ENCODE measurements at regions not wholly inside any gene's neighbourhood (a gene's known extent, or its start where the extent isn't known, plus 50 kb on each side); places are given as distances from the start of the nearest gene placed in this dataset.
A peak's percentile ranks its signal among the peaks of the same experiment; 100 is the strongest.
"Not testable (repeated sequence)": the region's sequence is repeated elsewhere in the genome, so short reads cannot be mapped to it uniquely, and the experiment has no call there.

DNA sequence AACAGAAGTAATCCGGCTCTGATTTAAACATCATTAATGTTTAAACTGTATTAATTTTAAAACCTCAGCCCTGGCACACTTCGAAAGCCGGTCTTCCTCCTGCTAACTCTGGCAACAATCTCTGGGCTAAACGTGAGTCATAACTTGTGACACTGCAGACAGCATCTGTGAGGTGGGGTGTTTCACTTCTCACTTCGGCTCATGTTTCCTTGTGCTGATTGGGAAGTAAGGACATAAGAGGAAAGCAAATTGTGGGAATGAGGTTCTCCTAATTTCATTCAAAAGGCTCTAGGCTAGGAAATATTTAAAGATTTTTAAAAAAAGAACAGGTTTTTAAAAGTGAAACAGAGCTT, 139.9 kb upstream of the USP9X start:
- peak in 8 of 58 donors; percentile 0 to 26 (median 4) for DNase-seq

DNA sequence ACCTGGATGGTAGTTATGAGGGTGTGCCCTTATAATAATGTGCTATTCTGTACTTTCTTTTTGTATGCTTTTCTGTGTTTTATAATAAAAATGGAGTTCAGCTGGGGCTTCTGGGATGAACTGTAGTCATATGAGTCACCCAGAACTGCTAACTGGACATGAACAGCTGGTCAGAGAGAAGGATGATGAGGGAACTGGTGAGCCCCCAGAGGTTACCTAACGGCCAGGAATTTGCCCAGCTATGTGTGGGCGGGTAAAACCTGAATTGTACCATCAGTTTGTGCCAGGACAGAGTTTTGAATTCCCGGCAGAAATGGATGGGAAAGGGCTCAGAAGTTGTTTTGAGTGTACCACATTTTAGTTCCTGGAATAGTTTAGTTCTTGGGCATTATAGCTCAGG, 138.0 kb upstream of the USP9X start:
- DNase-seq: no peak

DNA sequence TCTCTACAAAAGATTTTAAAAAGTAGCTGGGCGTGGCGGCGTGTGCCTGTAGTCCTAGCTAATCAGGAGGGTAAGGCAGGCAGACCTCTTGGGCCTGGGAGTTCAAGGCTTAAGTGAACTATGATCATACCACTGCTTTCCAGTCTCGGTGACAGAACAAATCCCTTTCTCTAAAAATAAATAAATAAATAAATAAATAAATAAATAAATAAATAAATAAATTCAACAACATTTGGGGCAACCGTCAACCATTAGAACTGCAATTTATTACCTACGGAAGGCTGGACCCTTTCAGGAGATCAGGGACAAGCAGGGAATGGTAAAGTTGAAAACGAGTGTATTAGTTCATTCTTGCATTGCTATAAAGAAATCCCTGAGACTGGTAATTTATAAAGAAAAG, 136.2 kb upstream of the USP9X start:
- DNase-seq: no peak

DNA sequence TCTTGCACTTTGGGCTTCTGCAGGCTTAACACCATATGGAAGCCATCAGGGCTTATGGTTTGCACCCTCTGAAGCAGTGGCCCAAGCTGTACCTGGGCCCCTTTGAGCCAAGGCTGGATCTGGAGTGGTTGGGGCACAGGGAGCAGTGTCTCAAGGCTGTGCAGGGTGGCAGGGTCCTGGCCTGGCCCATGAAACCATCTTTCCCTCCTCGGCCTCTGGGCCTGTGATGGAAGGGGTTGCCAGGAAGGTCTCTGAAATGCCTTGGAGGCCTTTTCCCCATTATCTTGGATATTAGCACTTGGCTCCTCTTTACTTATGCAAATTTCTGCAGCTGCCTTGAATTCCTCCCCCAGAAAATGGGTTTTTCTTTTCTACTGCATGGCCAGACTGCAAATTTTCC, 134.7 kb upstream of the USP9X start:
- DNase-seq: no peak

DNA sequence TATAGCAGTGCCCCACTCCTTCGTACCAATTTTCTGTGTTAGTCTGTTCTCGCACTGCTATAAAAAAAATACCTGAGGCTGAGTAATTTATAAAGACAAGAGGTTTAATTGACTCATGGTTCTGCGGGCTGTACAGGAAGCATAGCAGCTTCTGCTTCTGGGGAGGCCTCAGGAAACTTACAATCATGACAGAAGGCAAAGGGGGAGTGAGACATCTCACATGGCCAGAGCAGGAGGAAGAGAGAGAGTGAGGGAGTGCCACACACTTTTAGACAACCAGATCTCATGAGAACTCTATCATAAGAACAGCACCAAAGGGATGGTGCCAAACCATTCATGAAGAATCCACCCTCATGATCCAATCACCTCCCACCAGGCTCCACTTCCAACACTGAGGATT, 133.8 kb upstream of the USP9X start:
- DNase-seq: not testable (repeated sequence)

DNA sequence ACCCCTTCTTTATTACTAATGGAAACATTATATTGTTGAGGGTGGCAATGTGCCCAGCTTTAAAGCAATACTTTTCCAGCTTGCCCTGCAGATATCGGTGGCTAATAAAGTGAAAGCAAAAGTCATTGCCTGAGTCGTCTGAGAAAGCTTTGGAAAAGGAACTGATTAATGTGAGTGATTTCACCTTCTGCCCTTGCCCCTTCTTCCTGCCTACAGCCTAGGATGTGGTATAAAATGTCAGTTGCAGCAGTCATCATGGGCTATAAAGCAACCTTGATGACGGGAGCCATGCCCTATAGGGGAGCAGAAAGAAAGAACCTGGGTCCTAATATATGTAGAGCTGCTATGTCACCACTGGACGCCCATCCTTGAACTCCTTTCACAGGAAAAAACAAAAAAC, 132.4 kb upstream of the USP9X start:
- DNase-seq: no peak

DNA sequence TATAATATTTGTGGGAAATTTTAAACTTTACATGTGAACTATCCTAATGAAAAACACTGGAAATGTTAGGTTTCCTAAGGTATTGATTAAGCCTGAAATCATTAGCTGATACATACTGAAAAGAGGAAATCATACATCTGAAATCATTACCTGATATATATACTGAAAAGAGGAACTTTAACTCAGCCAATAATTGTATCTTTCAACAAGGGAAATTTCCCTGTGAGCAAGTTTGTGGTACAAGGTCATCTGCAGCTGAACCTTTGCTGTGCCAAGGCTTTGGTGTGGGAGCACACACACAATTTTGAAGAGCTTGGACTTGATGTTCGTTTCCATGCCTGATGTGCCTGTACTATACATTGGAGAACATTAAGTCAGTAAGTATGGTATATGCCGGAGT, 131.9 kb upstream of the USP9X start:
- no peak for DNase-seq

DNA sequence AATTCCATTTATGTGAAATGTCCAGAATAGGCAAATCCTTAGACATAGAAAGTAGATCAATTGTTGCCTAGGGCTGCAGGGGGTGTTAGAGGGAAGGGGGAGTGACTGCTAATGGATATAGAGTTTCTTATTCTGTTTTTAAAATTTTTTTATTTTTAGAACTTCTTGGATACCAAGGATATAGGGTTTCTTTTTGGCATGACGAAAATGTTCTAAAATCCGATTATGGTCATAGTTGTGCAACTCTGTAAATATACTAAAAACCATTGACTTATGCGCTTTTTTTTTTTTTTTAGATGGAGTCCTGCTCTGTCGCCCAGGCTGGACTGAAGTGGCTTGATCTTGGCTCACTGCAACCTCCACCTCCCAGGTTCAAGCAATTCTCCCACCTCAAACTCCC, 125.2 kb upstream of the USP9X start:
- no peak for DNase-seq

DNA sequence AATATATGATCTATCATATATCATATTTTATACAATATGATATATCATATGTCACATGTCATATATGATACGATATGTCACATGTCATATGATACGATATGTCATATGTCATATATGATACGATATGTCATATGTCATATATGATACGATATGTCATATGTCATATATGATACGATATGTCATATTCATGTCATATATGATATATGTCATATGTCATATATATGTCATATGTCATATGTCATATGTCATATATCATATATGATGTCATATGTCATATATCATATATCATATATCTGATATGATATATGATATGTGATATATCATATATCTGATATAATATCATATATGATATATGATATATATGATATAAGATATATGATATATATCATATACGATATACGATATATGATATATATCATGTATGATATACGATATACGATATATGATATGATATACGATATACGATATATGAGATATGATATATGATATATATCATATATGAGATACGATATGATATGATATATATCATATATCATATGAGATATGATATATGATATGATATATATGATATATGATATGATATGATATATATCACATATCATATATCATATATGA, 122.3 kb upstream of the USP9X start:
- no peak for DNase-seq

DNA sequence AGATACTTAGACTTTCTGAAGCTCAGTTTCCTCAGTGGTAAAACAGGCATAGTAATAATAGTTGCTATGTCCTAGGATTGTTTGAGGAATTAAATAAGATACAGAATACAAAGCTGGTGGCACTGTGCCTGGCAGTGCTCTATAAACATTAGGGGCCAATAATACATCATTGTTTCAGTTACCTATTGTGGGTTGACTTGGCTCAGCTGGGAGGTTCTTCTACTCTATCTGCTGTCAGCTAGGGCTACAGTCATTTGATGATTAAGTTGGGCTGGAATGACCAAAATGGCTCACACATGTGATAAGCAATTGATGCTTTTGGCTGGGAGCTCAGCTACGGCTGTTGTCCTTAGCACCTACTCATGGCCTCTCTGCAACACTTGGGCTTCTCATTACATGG, 121.2 kb upstream of the USP9X start:
- no peak for DNase-seq

DNA sequence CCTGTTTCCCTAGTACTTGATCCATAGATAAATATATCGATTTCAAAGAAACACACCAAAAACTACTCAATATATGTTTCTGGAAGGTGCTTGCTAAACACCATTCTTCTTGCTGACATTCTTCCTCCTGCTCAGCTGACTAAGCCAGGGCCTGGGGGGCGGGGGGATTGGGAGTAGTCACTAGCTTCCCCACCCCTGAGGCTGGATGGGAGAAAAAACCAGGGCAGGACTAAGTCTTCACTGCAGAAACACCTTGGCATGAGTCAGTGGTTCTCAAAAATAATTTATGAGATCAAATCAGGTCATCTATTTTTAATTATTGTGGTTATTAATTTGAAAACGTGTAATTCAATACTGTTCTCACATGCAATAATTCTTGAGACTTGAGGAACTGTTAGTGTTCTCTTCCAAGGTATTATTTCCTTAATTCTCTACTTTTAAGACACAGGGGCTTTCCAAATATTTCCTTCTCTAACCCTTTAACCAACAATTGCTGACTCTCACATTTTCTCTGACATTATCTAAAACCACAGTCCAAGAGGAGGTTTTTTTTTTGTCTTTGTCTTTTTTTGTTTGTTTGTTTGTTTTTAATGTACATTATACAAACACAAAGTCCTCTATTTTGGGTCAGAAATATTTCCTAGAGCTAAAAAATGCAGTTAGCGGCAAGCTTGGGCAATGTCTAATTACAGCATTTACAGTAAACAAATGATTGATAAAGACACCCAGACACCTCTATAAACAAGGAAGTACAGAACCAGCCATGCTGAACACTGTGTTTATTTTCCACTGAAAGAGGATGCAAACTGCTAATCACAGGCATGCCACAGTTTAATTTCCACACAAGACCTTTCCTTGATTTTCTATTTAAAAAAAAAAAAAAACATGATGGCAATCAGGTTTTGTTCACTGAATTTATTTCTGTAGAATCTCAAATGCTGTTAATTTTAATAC, 120.3 kb upstream of the USP9X start:
- no peak for DNase-seq

DNA sequence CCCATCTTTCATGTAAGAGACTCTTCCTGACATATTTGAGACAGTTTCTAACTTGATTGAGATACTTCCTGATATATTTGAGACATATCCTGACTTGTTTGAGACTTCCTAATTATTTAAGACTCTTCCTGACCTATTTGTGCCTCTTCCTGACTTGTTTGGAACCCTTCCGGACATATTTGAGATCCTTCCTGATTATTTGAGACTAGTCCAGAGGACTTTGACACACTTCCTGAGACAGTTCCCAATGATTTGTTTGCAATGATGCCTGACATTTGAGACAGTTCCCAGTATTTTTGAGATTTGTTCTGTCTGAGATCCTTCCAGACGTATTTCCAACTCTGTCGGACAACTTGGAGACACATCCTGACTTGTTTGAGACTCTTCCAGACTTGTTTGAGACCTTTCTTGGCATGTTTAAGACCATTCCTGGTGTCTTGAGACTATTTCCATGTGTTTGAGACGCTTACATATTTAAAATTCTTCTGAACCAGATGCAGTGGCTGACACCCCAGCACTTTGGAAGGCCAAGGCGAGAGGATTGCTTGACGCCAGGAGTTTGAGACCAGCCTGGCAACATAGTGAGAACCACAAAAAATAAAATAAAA, 118.9 kb upstream of the USP9X start:
- DNase-seq: no peak

DNA sequence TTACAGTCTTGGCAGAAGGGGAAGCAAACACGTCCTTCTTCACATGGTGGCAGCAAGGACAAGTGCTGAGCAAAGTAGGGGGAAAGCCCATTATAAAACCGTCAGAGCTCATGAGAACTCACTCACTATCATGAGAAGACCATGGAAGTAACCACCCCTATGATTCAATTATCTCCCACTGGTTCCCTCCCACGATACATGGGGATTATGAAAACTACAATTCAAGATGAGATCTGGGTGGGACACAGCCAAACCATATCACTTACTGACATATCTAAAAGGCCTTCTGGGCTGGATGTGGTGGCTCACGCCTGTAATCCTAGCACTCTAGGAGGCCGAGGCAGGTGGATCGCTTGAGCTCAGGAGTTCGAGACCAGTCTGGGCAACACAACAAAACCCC, 117.1 kb upstream of the USP9X start:
- no peak for DNase-seq

DNA sequence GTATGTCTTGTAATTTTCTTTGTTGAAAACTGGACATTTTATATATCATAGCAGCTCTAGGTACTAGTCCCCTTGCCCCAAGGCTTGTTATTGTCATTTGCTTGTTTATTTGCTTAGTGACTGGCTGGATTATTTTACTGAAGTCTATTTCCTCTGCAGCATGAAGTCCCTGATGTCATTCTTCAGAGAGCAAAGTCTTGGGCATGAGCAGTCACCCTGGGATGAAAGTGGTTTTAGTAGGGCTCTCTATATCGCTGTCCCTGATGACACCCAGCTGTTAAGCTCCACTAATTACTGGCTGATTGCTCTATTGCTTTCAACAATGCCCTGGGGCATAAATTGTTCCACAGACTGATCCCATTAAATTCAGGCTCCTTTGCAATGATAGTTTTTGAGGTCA, 113.5 kb upstream of the USP9X start:
- DNase-seq: no peak

DNA sequence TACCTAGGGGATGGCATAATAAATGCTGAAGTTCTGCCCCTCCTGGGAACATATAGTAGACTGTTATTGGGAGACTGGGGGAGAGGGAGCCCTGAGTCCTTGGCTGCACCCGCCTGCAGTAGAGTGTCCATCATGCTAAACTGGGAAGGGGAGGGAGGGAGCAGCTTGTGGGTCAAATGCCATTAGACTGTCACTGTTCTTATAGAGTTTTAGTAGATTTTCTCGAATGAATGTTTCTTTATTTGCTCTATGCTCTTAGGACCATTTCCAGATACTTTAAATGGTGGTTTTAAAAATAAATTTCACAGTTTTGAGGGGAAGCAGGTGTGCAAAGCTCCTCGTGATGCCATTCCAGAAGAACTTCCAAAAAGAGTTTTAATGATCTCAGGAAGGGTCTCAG, 111.6 kb upstream of the USP9X start:
- no peak for DNase-seq

DNA sequence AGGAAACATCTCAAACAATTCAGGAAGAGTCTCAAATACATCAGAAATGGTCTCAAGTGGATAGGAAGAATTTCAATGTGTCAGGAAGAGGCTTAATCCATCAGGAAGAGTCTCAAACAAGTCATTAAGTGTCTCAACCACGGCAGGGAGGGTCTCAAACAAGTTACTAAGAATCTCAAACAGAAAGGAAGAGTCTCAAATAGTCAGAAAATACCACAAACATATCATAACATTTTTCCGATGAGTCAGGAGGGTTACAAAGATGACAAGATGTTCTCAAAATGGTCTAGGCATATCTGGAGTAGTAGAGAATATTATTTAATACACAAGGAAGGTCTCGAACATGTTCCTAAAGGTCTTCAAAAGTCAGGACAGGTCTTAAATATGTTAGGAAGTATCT, 109.3 kb upstream of the USP9X start:
- DNase-seq: no peak

DNA sequence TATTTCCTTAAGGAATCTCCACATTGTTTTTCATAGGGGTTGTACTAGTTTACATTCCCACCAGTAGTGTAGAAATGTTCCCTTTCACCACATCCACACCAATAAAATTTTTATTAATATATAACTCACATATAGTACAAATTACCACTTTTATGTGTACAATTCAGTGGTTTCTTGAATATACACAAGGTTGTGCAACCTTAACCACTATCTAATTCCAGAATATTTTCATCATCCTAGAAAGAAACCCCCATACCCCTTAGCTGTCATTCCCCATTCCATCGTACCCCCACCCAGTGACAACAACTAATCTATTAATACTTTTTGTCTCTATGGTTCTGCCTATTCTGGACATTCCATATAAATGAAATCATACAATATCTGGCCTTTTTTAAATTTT, 108.3 kb upstream of the USP9X start:
- DNase-seq: no peak

DNA sequence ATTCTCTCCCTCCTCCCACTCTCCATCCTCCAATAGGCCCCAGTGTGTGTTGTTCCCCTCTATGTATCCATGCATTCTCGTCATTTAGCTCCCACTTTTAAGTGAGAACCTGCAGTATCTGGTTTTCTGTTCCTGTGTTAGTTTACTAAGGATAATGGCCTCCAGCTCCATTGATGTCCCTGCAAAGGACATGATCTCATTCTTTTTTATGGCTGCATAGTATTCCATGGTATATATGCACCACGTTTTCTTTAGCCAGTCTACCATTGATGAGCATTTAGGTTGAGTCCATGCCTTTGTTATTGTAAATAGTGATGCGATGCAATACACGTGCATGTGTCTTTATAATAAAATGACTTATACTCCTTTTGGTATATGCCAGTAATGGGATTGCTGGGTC, 100.3 kb upstream of the USP9X start:
- DNase-seq: no peak

DNA sequence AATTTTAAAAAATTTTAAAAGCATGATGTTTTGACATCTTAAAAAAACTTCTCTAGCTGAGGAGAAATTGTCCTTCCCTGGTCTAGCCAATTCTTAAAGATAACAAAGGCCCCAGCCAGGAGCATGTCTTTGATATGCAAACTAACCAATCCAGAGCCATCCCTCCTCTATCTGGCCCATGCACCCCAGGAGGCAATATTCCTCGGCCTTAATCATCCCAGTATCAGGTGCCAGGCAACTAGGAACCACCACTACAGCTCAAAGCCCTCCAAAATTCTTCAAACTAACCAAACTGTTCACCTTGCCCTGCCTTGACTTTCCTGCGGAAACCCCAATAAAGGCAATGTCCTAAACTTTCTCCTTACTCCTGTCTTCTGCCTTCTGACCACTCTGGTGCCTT, 97.8 kb upstream of the USP9X start:
- DNase-seq: no peak

DNA sequence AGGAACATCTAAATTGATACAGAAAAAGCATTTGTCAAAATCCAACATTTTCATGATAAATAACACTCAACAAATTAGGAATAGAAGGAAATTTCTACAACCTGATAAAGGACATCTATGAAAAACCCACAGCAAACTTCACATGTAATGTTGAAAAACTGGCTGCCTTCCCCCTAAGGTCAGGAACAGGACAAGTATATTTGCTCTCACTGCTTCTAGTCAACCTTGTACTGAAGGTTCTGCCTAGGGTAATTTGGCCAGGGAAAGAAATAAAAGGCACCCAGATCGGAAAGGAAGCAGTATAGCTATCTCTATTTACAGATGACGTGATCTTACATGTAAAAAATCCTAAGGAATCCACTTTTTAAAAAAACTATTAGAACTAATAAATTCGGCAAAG, 97.1 kb upstream of the USP9X start:
- DNase-seq: no peak

DNA sequence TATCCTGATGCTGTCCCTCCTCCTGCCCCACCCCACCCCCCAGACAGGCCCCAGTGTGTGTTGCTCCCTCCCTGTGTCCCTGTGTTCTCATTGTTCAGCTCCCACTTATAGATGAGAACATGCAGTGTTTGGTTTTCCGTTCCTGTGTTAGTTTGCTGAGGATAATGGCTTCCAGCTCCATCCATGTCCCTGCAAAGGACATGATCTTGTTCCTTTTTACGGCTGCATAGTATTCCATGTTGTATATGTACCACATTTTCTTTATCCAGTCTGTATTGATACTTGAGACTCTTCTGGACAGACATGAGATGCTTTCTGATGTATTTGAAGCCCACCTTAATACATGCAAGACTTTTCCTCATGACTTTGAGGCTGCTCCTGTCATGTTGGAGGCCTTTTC, 91.8 kb upstream of the USP9X start:
- DNase-seq: not testable (repeated sequence)

DNA sequence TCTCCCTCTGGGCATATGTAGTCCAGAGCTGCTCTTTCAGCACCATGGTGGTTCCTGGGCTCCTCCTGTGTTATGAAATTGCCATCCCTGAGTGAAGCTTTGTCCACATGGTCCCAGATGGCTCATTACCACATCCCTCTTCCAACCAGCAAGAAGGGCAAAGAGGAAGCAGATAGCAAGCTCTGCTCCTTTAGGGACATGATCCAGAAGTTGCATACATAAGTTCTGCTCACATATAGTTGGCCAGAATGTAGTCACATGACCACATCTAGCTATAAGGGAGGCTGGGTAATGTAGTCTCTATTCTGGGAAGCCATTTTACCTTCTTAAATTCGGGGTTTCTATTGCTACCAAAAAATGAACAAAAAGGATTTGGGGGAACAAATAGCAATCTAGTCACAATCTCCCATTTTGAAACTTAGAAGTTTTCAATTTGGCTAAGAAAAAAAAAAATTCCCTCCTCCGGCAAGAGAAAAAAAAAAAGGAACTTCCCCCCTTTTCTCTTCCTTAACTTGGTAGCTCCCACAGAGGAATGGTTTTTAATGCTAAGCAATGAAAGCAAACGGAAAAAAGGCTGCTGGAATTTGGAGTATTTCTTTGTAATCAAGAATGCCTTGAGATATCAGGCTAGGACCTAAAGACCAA, 88.2 kb upstream of the USP9X start:
- DNase-seq: peak in 8 of 58 donors; percentile 0 to 55 (median 6)

All from anterior cingulate cortex (tissue), 58 donors.